Mesothelial cell of epicardium (in vitro differentiated cells): ENCODE measurements at regions not wholly inside any gene's neighbourhood (a gene's known extent, or its start where the extent isn't known, plus 50 kb on each side); places are given as distances from the start of the nearest gene placed in this dataset.
A peak's percentile ranks its signal among the peaks of the same experiment; 100 is the strongest.

Experiments
- DNase-seq, 2 experiments: peaks; one replicate each; pipeline ENCODE4 v3.0.0; 2021; ENCODE audit warnings: low spot score in 2 of 2; ENCODE audit not compliant: unreplicated experiment in 2 of 2
- H3K27ac Mint-ChIP-seq: 2 replicates; pipeline ENCODE4 v1.8.0; 2021; ENCODE audit warnings: mixed read lengths
- H3K27me3 Mint-ChIP-seq: 2 replicates; pipeline ENCODE4 v1.8.0; 2021; ENCODE audit warnings: low read depth, mixed read lengths
- H3K36me3 Mint-ChIP-seq: 2 replicates; pipeline ENCODE4 v1.8.0; 2021; ENCODE audit warnings: mixed read lengths
- H3K4me1 Mint-ChIP-seq: 2 replicates; pipeline ENCODE4 v1.8.0; 2021; ENCODE audit warnings: mixed read lengths
- H3K4me3 Mint-ChIP-seq: 2 replicates; pipeline ENCODE4 v1.8.0; 2021; ENCODE audit warnings: mild to moderate bottlenecking, moderate library complexity, mixed read lengths
- H3K9me3 Mint-ChIP-seq: 2 replicates; pipeline ENCODE4 v1.8.0; 2021; ENCODE audit warnings: mixed read lengths
- TF ChIP-seq, protein P1 (sequence below): fragments of 200-600 bp; sonication (generic); IDR thresholded peaks from one replicate; pipeline ENCODE4 v1.5.0; 2021; ENCODE audit warnings: antibody characterized with exemption; ENCODE audit not compliant: unreplicated experiment

GRCh38 chr1:221437926-221438325, 304.0 kb downstream of the DUSP10 start:
- H3K4me3 Mint-ChIP-seq, result no peak overlapping the region
- peaks cover 24% of the 10 kb centered on the region for H3K4me1 Mint-ChIP-seq
- TF ChIP-seq, protein P1, sequence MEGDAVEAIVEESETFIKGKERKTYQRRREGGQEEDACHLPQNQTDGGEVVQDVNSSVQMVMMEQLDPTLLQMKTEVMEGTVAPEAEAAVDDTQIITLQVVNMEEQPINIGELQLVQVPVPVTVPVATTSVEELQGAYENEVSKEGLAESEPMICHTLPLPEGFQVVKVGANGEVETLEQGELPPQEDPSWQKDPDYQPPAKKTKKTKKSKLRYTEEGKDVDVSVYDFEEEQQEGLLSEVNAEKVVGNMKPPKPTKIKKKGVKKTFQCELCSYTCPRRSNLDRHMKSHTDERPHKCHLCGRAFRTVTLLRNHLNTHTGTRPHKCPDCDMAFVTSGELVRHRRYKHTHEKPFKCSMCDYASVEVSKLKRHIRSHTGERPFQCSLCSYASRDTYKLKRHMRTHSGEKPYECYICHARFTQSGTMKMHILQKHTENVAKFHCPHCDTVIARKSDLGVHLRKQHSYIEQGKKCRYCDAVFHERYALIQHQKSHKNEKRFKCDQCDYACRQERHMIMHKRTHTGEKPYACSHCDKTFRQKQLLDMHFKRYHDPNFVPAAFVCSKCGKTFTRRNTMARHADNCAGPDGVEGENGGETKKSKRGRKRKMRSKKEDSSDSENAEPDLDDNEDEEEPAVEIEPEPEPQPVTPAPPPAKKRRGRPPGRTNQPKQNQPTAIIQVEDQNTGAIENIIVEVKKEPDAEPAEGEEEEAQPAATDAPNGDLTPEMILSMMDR, result no peak
- no peaks in the 10 kb centered on the region for H3K9me3 Mint-ChIP-seq
- no peaks in the 10 kb centered on the region for H3K36me3 Mint-ChIP-seq
- H3K27me3 Mint-ChIP-seq, result peaks cover 4% of the 10 kb centered on the region
- no peak overlapping the region for H3K27ac Mint-ChIP-seq
- no peak for DNase-seq

GRCh38 chr1:221439008-221439746, 302.7 kb downstream of the DUSP10 start:
- DNase-seq, result no peak
- no peaks in the 10 kb centered on the region for H3K36me3 Mint-ChIP-seq
- peaks cover 24% of the 10 kb centered on the region for H3K4me1 Mint-ChIP-seq
- H3K27me3 Mint-ChIP-seq, result peaks cover 5% of the 10 kb centered on the region
- no peaks in the 10 kb centered on the region for H3K9me3 Mint-ChIP-seq
- H3K4me3 Mint-ChIP-seq, result no peak overlapping the region
- peak overlapping the region; percentile 22 for H3K27ac Mint-ChIP-seq
- TF ChIP-seq, protein P1, result no peak

- Mint-ChIP-seq H3K4me1 (peaks cover 24% of the 10 kb centered on the region), H3K36me3 (no peaks in the 10 kb centered on the region), H3K9me3 (no peaks in the 10 kb centered on the region), H3K4me3 (no peak overlapping the region), H3K27ac (peak overlapping the region; percentile 69), H3K27me3 (peaks cover 5% of the 10 kb centered on the region)
- TF ChIP-seq, protein P1, result no peak
- DNase-seq, result no peak
These were observed 302.0 kb downstream of the DUSP10 start for GRCh38 chr1:221439747-221440501.

GRCh38 chr1:221440658-221441057, 301.2 kb downstream of the DUSP10 start:
- Mint-ChIP-seq H3K27ac (peak overlapping the region; percentile 69), H3K4me3 (no peak overlapping the region), H3K36me3 (no peaks in the 10 kb centered on the region)

GRCh38 chr1:221442056-221442455, 299.8 kb downstream of the DUSP10 start:
- no peak for DNase-seq
- Mint-ChIP-seq H3K9me3 (no peaks in the 10 kb centered on the region), H3K36me3 (no peaks in the 10 kb centered on the region), H3K4me3 (no peak overlapping the region), H3K27ac (no peak overlapping the region), H3K4me1 (peaks cover 15% of the 10 kb centered on the region), H3K27me3 (peaks cover 8% of the 10 kb centered on the region)
- TF ChIP-seq, protein P1, result no peak

More at GRCh38 chr1:221440658-221441057, 301.2 kb downstream of the DUSP10 start:
- Mint-ChIP-seq H3K27me3 (peaks cover 5% of the 10 kb centered on the region), H3K4me1 (peaks cover 22% of the 10 kb centered on the region), H3K9me3 (no peaks in the 10 kb centered on the region)
- DNase-seq, result no peak
- TF ChIP-seq, protein P1, result no peak
